SK-N-SH treated with all-trans-retinoic acid at 6 μM for 48 hours (cell line): ENCODE measurements at regions not wholly inside any gene's neighbourhood (a gene's known extent, or its start where the extent isn't known, plus 50 kb on each side); places are given as distances from the start of the nearest gene placed in this dataset.

Experiments
- ARNTL ChIP-seq: fragments of 450-650 bp; formaldehyde crosslinking; IDR thresholded peaks from 2 replicates; pipeline ENCODE4 v1.5.0; 2020; ENCODE audit warnings: low read depth, mild to moderate bottlenecking, moderate library complexity, borderline replicate concordance
- TOX ChIP-seq: fragments of 250-450 bp; sonication (Bioruptor Pico); IDR thresholded peaks from 2 replicates; pipeline ENCODE4 v1.8.0; 2021; ENCODE audit warnings: mild to moderate bottlenecking, moderate library complexity, borderline replicate concordance

DNA sequence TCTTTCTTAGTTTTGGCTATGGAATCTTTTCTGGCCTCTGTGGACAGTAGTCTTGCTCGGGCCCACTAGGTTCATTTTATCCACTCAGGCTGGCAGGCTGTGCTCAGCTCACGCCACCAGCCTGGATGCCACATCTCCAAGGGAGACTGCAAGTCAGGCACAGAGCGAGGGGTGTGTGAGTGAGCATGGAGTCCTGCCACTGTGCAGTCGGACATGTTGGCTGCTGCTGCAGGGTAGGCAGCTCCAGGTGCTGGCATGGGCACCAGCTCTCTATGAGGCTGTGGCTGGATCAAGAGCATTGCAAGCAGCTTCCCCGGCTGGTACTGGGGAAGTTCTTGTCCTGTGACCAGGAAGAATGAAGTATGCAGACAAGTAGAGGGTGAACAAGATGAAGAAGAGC, 158.9 kb downstream of the PCTP start:
- TF ChIP-seq ARNTL (CRISPR knock-in tag) (no peak), TOX (CRISPR knock-in tag) (no peak)
